Epithelial cell of esophagus (primary cell): ENCODE measurements at regions not wholly inside any gene's neighbourhood (a gene's known extent, or its start where the extent isn't known, plus 50 kb on each side); places are given as distances from the start of the nearest gene placed in this dataset.

ENCODE experiments used
- DNase-seq: peaks from one replicate; pipeline ENCODE4 v3.0.0; 2010; ENCODE audit warnings: low read depth
- H3K4me3 ChIP-seq: 2 replicates; pipeline ENCODE4 v1.5.1; 2011; ENCODE audit warnings: mild to moderate bottlenecking, low read length, control low read depth
- TF ChIP-seq, protein P1 (sequence below): IDR thresholded peaks from 2 replicates; pipeline ENCODE4 v1.5.1; 2011; ENCODE audit warnings: low read depth, mild to moderate bottlenecking, low read length, control low read depth, inconsistent platforms; ENCODE audit not compliant: insufficient read depth; ENCODE audit errors: missing control alignments

- TF ChIP-seq, protein P1, sequence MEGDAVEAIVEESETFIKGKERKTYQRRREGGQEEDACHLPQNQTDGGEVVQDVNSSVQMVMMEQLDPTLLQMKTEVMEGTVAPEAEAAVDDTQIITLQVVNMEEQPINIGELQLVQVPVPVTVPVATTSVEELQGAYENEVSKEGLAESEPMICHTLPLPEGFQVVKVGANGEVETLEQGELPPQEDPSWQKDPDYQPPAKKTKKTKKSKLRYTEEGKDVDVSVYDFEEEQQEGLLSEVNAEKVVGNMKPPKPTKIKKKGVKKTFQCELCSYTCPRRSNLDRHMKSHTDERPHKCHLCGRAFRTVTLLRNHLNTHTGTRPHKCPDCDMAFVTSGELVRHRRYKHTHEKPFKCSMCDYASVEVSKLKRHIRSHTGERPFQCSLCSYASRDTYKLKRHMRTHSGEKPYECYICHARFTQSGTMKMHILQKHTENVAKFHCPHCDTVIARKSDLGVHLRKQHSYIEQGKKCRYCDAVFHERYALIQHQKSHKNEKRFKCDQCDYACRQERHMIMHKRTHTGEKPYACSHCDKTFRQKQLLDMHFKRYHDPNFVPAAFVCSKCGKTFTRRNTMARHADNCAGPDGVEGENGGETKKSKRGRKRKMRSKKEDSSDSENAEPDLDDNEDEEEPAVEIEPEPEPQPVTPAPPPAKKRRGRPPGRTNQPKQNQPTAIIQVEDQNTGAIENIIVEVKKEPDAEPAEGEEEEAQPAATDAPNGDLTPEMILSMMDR = no peak
- DNase-seq = no peak
- no peak overlapping the region for H3K4me3 ChIP-seq
Observed at GRCh38 chr1:55505326-55505725, 290.2 kb upstream of the USP24 start.

- H3K4me3 ChIP-seq = no peak overlapping the region
- TF ChIP-seq, protein P1 = no peak
Observed at GRCh38 chr1:55504306-55504731, 289.2 kb upstream of the USP24 start.

GRCh38 chr1:55503663-55504305 is 288.6 kb upstream of the USP24 start:
- no peak for DNase-seq
- H3K4me3 ChIP-seq = no peak overlapping the region
- TF ChIP-seq, protein P1 = no peak

More at GRCh38 chr1:55504306-55504731, 289.2 kb upstream of the USP24 start:
- no peak for DNase-seq

- no peak overlapping the region for H3K4me3 ChIP-seq
- DNase-seq = no peak
- TF ChIP-seq, protein P1 = no peak
Observed at GRCh38 chr1:55500601-55501000, 285.4 kb upstream of the USP24 start.

DNA sequence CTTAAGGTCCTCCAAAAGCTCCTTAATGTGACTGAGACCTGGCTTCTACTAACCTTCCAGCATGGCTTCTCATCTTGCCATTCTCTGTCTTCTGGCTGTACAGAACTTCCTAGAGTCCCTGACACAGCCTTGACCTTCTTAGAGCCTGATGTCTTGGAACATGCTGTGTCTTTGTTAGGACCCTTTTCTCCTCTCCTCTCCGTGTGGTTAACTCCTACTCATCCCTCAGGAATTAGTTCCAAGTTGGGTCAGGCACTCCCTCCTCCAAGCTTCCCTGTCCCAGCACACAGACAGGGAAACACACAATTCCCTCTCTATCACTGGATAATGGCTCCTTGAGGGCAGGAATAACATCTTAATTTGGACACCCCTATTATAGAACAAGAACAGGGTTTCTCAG is 275.4 kb upstream of the USP24 start:
- TF ChIP-seq, protein P1 = no peak
- no peak overlapping the region for H3K4me3 ChIP-seq
- peak; percentile 23 for DNase-seq

GRCh38 chr1:55484173-55484572 is 269.0 kb upstream of the USP24 start:
- peak; percentile 25 for DNase-seq
- TF ChIP-seq, protein P1 = no peak
- no peak overlapping the region for H3K4me3 ChIP-seq

GRCh38 chr1:55483523-55483922 is 268.4 kb upstream of the USP24 start:
- DNase-seq = no peak
- no peak overlapping the region for H3K4me3 ChIP-seq
- TF ChIP-seq, protein P1 = no peak
